ENCODE measurements at regions not wholly inside any gene's neighbourhood (a gene's known extent, or its start where the extent isn't known, plus 50 kb on each side); places are given as distances from the start of the nearest gene placed in this dataset.

DNA sequence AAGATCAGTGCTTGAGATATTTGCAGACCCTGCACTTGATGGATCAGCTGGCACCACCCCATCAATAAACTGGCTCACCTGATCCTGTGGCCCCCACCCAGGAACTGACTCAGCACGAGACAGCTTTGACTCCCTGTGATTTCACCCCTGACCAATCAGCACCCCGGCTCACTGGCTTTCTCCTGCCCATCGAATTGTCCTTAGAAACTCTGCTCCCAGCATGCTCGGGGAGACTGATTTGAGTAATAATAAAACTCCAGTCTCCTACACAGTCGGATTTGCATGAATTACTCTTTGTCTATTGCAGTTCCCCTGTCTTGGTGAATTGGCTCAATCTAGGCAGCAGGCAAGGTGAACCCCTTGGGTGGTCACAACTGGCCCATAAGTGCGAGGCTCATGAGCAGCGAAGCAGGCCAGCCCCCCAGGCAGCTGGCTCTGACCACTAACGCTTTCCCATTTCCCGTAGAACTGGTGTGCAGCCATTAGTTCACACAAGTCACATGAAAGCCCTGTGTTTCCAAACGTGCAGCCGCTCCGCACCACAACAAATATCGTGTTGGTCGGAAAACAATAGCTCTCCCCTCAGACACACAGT lies 79.6 kb downstream of the RSPH3 start:
- no peak for TF ChIP-seq CTCF (IDR thresholded peaks at IDR 0.05; ENCODE audit: low read depth, low read length, missing control alignments)
- no peak overlapping the region for H3K4me3 ChIP-seq (ENCODE audit: low read depth, low read length)
- no peak for DNase-seq (ENCODE audit: low read depth)

GRCh38 chr6:158919865-158920264 lies 80.1 kb downstream of the RSPH3 start:
- no peak overlapping the region for H3K4me3 ChIP-seq (ENCODE audit: low read depth, low read length)
- DNase-seq (ENCODE audit: low read depth): no peak
- TF ChIP-seq CTCF (IDR thresholded peaks at IDR 0.05; ENCODE audit: low read depth, low read length, missing control alignments): no peak

GRCh38 chr6:158916617-158917016 lies 83.4 kb downstream of the RSPH3 start:
- no peak overlapping the region for H3K4me3 ChIP-seq (ENCODE audit: low read depth, low read length)
- DNase-seq (ENCODE audit: low read depth): no peak
- TF ChIP-seq CTCF (IDR thresholded peaks at IDR 0.05; ENCODE audit: low read depth, low read length, missing control alignments): no peak

GRCh38 chr6:158914923-158915322 lies 85.1 kb downstream of the RSPH3 start:
- no peak for TF ChIP-seq CTCF (IDR thresholded peaks at IDR 0.05; ENCODE audit: low read depth, low read length, missing control alignments)
- DNase-seq (ENCODE audit: low read depth): no peak
- no peak overlapping the region for H3K4me3 ChIP-seq (ENCODE audit: low read depth, low read length)

- no peak overlapping the region for H3K4me3 ChIP-seq (ENCODE audit: low read depth, low read length)
- no peak for TF ChIP-seq CTCF (IDR thresholded peaks at IDR 0.05; ENCODE audit: low read depth, low read length, missing control alignments)
- DNase-seq (ENCODE audit: low read depth): no peak
Measured at GRCh38 chr6:158913580-158913979, 86.4 kb downstream of the RSPH3 start.

GRCh38 chr6:158912655-158913054 lies 87.3 kb downstream of the RSPH3 start:
- no peak for DNase-seq (ENCODE audit: low read depth)
- no peak overlapping the region for H3K4me3 ChIP-seq (ENCODE audit: low read depth, low read length)
- TF ChIP-seq CTCF (IDR thresholded peaks at IDR 0.05; ENCODE audit: low read depth, low read length, missing control alignments): no peak

GRCh38 chr6:158911746-158912480 lies 88.1 kb downstream of the RSPH3 start:
- H3K4me3 ChIP-seq (ENCODE audit: low read depth, low read length): no peak overlapping the region
- peak; percentile 37 for DNase-seq (ENCODE audit: low read depth)

More at GRCh38 chr6:158911746-158912480, 88.1 kb downstream of the RSPH3 start:
- no peak for TF ChIP-seq CTCF (IDR thresholded peaks at IDR 0.05; ENCODE audit: low read depth, low read length, missing control alignments)
